HFF-Myc (cell line): ENCODE measurements at regions not wholly inside any gene's neighbourhood (a gene's known extent, or its start where the extent isn't known, plus 50 kb on each side); places are given as distances from the start of the nearest gene placed in this dataset.

Experiments used
- DNase-seq: peaks from one replicate; pipeline ENCODE4 v3.0.0-alpha.2; 2011; ENCODE audit warnings: low read depth; ENCODE audit errors: extremely low read depth
- H3K4me3 ChIP-seq: replicated peaks from 2 replicates; pipeline ENCODE4 v1.5.1; 2011; ENCODE audit warnings: low read depth, mild to moderate bottlenecking, control low read depth, low read length
- TF ChIP-seq, protein P1 (sequence below): IDR thresholded peaks from 2 replicates; pipeline ENCODE4 v1.5.1; 2012; ENCODE audit warnings: mild to moderate bottlenecking, low read depth, low read length, control low read depth; ENCODE audit errors: missing control alignments

DNA sequence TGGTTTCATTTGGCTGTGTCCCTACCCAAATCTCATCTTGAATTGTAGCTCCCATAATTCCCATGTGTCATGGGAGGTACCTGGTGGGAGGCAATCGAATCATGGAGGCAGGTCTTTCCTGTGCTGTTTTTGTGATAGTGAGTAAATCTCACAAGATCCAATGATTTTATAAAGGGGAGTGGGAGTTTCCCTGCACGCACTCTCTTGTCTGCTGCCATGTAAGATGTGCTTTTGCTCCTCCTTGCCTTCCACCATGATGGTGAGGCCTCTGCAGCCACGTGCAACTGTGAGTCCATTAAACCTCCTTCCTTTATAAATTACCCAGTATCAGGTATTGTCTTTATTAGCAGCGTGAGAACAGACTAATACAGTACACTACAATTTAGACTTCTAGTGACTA is 67.5 kb upstream of the LINC01488 start:
- TF ChIP-seq, protein P1, sequence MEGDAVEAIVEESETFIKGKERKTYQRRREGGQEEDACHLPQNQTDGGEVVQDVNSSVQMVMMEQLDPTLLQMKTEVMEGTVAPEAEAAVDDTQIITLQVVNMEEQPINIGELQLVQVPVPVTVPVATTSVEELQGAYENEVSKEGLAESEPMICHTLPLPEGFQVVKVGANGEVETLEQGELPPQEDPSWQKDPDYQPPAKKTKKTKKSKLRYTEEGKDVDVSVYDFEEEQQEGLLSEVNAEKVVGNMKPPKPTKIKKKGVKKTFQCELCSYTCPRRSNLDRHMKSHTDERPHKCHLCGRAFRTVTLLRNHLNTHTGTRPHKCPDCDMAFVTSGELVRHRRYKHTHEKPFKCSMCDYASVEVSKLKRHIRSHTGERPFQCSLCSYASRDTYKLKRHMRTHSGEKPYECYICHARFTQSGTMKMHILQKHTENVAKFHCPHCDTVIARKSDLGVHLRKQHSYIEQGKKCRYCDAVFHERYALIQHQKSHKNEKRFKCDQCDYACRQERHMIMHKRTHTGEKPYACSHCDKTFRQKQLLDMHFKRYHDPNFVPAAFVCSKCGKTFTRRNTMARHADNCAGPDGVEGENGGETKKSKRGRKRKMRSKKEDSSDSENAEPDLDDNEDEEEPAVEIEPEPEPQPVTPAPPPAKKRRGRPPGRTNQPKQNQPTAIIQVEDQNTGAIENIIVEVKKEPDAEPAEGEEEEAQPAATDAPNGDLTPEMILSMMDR, result no peak
- no peak overlapping the region for H3K4me3 ChIP-seq
- no peak for DNase-seq

DNA sequence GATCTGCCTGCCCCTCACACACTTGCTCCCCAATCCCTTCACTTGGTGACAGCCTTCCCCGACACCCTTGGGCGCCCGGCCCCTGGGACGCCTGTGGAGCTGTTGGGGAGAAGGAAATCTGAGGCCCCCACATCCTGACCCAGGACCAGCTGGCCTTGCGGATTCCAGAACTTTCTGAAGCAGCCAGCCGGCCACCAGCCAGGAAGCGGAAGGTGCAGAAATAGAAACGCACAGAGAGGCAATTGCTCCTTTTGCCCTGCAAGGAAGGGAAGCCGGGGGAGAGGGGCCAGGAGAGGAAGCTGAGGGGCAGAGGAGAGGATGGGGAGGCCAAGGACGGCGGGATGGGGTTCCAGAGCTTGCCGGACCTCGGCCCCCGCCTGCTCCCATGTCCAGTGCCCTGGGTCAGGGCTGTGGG is 66.7 kb upstream of the LINC01488 start:
- H3K4me3 ChIP-seq, result no peak overlapping the region
- DNase-seq, result no peak
- TF ChIP-seq, protein P1, result no peak

DNA sequence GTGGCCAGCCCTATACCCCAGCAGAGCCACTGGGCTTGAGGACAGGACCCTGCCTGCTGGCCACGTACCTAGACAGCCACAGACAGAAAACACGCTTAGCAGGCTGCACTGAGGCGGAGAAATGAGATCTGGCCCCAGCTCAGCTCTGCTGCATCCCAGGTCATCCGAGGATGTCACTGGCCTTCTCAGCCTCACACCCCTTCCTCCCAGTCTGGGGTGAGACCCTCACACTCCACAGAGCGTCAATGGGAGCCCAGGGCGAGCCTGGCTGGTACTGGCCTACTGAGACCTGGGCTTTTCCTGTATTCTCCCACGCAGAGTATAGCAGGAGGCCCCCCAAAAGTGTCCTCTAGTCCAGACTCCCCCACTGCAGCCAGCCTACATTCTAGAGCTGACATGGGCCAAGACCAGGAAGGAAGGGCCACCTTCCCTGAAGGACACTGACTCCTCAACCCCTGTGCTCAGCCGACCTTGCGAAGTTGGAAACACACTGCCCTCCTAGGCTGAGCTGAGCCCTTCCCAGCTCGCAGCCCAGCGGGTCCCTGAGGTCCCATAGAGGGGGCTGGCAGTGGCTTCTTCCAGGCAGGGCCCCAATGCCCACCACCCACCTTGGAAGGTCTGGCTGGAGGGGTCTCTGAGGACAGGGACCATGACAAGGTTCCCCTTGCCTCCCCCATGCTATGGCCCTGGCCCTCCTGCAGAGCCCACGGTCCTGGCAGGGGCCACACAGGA is 65.9 kb upstream of the LINC01488 start:
- TF ChIP-seq, protein P1, result no peak
- H3K4me3 ChIP-seq, result no peak overlapping the region
- DNase-seq, result no peak

DNA sequence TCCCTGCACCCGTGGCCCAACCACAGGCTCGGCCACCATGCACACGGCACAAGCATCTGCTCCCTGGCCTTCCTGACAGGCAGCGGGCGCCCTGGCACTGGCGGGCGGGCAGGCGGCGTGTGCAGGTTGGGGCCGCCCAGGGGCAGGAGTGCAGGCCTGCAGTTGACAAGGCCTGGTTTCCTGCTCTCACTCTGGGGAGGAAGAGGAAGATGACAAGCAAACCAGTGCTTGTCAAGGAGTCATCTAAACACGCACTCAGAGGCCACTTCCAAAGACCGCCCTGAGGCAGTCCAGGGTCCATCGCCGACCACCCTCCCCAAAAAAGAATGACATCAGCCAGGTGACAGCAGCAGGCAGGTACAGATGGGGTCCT is 65.3 kb upstream of the LINC01488 start:
- TF ChIP-seq, protein P1, result no peak
- no peak overlapping the region for H3K4me3 ChIP-seq
- no peak for DNase-seq

DNA sequence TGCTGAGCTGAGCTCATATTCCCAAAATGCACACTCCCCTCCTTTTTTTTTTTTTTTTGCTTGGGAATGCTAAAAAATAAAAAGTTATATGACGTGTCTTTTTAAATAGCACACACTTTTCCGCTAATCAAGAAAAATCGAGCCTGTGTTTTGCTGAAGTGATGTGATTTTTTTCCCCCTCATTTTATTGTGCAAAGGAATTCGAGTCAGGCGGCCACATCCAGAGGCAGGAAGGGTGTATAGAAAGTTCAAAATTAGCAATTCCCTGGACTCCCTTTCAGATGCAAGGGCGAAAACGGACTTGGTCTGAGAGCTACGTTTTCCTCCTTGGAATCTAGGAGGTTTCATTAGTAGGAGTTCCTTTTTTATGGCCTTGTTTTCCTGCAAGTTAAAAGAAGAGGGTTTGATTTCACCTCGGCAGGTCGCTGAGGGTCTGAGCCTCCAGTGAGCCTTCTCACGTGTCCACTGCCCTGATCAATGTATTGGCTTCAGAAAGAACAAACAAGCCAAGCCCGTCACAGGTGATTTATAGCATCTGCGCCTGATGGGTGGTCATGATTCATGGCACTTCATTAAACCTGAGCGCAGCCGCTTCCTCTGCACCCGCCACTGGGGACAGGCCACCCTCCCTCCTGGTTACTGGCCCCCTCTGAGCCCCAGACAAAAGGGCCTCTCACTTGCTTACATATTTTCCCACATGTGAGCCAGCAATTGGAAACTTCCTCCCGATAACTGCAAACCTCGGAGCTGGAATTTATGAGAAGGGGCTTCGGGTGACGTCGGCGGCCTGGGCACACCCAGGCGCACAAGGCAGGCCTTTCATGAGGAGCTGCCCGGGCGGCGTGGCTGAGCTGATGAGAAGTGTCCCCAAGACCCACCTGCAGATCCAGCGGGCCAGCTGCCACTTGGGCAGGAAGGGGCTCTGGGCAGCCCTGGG is 64.4 kb upstream of the LINC01488 start:
- H3K4me3 ChIP-seq, result no peak overlapping the region
- TF ChIP-seq, protein P1, result no peak
- no peak for DNase-seq

DNA sequence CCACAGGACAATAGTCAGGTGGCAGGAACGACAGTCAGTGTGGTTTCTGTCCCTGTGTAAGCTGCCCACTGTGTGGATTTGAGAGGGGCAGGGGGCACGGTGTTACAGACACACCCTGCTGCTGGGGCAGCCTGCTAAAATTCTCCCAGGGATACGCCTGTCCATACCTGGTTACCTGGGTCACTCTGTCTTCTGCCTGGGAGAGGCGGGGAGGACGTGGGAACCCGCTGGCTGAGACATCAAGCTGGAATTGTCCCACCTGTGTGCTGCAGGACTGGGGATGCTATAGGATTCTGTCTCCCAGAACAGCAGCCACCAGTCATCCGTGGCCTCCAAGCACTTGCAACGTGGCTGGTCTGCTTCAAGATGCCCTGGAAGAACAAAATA is 63.8 kb upstream of the LINC01488 start:
- DNase-seq, result no peak
- TF ChIP-seq, protein P1, result no peak
- H3K4me3 ChIP-seq, result no peak overlapping the region
